Fibroblast of lung (primary cell): ENCODE measurements at regions not wholly inside any gene's neighbourhood (a gene's known extent, or its start where the extent isn't known, plus 50 kb on each side); places are given as distances from the start of the nearest gene placed in this dataset.

ENCODE experiments used
- DNase-seq, 2 donors: peaks; one replicate each; pipeline versions ENCODE4 v3.0.0 to v3.0.0-alpha.2; 2010; ENCODE audit warnings: low read depth in 2 of 2
- H2AFZ ChIP-seq: 2 replicates; pipeline ENCODE4 v1.5.1; 2012; ENCODE audit warnings: low read length, control low read depth, inconsistent platforms
- H3K27ac ChIP-seq: 2 replicates; pipeline ENCODE4 v1.5.1; 2011; ENCODE audit warnings: low read length, control low read depth; ENCODE audit not compliant: insufficient read depth
- H3K27me3 ChIP-seq: 2 replicates; pipeline ENCODE4 v1.5.1; 2011; ENCODE audit warnings: mild to moderate bottlenecking, low read length; ENCODE audit not compliant: control insufficient read depth, insufficient read depth
- H3K36me3 ChIP-seq: 2 replicates; pipeline ENCODE4 v1.5.1; 2011; ENCODE audit warnings: low read length; ENCODE audit not compliant: control insufficient read depth, insufficient read depth
- H3K4me1 ChIP-seq: 2 replicates; pipeline ENCODE4 v1.5.1; 2011; ENCODE audit warnings: low read length; ENCODE audit not compliant: control insufficient read depth, insufficient read depth; ENCODE audit errors: extremely low read depth
- H3K4me2 ChIP-seq: 2 replicates; pipeline ENCODE4 v1.5.1; 2011; ENCODE audit warnings: low read length, control low read depth; ENCODE audit not compliant: insufficient read depth; ENCODE audit errors: extremely low read depth
- H3K4me3 ChIP-seq, 4 experiments: fragments of 200-600 bp in 1 of 4; sonication (generic) in 1 of 4; replicated peaks in 1 of 4; 2 replicates each; pipeline ENCODE4 v1.5.1; 2011 to 2016; ENCODE audit warnings: low read length in 4 of 4, low read depth in 3 of 4, mild to moderate bottlenecking in 3 of 4, control low read depth in 2 of 4, inconsistent platforms in 1 of 4, mixed read lengths in 1 of 4; ENCODE audit not compliant: insufficient read depth in 1 of 4; ENCODE audit errors: control extremely low read depth in 1 of 4
- H3K79me2 ChIP-seq: 2 replicates; pipeline ENCODE4 v1.5.1; 2012; ENCODE audit warnings: mild to moderate bottlenecking, low read length, inconsistent platforms; ENCODE audit not compliant: control insufficient read depth, insufficient read depth
- H3K9ac ChIP-seq: 2 replicates; pipeline ENCODE4 v1.5.1; 2011; ENCODE audit warnings: mild to moderate bottlenecking, low read length, control low read depth; ENCODE audit not compliant: insufficient read depth
- H3K9me3 ChIP-seq: 2 replicates; pipeline ENCODE4 v1.5.1; 2012; ENCODE audit warnings: low read depth, low read length; ENCODE audit not compliant: control insufficient read depth, insufficient read depth
- H4K20me1 ChIP-seq: 2 replicates; pipeline ENCODE4 v1.5.1; 2011; ENCODE audit warnings: low read length; ENCODE audit not compliant: control insufficient read depth, insufficient read depth; ENCODE audit errors: extremely low read depth
- EZH2 ChIP-seq: IDR thresholded peaks from 2 replicates; pipeline ENCODE4 v1.5.1; 2012; ENCODE audit warnings: low read length, control low read depth, mild to moderate bottlenecking; ENCODE audit errors: missing control alignments
- TF ChIP-seq, protein P1 (sequence below), 2 donors: IDR thresholded peaks in 1 of 2; conservative IDR thresholded peaks in 1 of 2; 1 replicate in 1 of 2; 2 replicates in 1 of 2; pipeline ENCODE4 v1.5.1; 2011 to 2012; ENCODE audit warnings: low read length in 2 of 2, control low read depth in 1 of 2, inconsistent platforms in 1 of 2, low read depth in 1 of 2, mild to moderate bottlenecking in 1 of 2

DNA sequence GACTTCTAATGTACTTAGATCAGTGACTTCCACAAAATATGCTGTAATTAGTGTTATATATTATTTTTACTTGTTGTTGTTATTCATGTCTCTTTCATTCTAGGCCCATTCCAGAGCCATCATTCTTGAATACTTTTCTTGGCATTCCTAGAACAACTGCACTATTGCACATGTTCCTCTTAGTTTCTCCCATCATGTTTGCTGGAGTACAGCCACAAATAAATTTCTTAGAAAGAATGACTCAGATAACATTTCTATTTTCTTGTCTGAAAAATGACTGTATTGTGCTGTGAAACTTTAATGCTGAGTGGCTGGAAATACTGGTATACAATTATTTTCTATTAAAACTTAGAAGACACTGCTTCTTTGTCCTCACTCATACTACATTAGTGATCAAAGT lies 651.0 kb upstream of the STEAP1 start:
- no peaks in the 10 kb centered on the region for H3K4me1 ChIP-seq
- H2AFZ ChIP-seq, result no peak overlapping the region
- H3K36me3 ChIP-seq, result no peaks in the 10 kb centered on the region
- no peak overlapping the region for H3K4me2 ChIP-seq
- DNase-seq, result no peak
- H4K20me1 ChIP-seq, result no peaks in the 10 kb centered on the region
- no peaks in the 10 kb centered on the region for H3K9me3 ChIP-seq
- no peak overlapping the region for H3K27ac ChIP-seq
- TF ChIP-seq EZH2, result no peak
- TF ChIP-seq, protein P1, sequence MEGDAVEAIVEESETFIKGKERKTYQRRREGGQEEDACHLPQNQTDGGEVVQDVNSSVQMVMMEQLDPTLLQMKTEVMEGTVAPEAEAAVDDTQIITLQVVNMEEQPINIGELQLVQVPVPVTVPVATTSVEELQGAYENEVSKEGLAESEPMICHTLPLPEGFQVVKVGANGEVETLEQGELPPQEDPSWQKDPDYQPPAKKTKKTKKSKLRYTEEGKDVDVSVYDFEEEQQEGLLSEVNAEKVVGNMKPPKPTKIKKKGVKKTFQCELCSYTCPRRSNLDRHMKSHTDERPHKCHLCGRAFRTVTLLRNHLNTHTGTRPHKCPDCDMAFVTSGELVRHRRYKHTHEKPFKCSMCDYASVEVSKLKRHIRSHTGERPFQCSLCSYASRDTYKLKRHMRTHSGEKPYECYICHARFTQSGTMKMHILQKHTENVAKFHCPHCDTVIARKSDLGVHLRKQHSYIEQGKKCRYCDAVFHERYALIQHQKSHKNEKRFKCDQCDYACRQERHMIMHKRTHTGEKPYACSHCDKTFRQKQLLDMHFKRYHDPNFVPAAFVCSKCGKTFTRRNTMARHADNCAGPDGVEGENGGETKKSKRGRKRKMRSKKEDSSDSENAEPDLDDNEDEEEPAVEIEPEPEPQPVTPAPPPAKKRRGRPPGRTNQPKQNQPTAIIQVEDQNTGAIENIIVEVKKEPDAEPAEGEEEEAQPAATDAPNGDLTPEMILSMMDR (conservative IDR thresholded peaks at IDR 0.05 in 1 of 2, IDR thresholded peaks at IDR 0.05 in 1 of 2; ENCODE audit: low read depth in 1 of 2, low read length in 2 of 2), result no peak
- no peaks in the 10 kb centered on the region for H3K27me3 ChIP-seq
- H3K79me2 ChIP-seq, result no peaks in the 10 kb centered on the region
- no peak overlapping the region for H3K4me3 ChIP-seq
- no peak overlapping the region for H3K9ac ChIP-seq

DNA sequence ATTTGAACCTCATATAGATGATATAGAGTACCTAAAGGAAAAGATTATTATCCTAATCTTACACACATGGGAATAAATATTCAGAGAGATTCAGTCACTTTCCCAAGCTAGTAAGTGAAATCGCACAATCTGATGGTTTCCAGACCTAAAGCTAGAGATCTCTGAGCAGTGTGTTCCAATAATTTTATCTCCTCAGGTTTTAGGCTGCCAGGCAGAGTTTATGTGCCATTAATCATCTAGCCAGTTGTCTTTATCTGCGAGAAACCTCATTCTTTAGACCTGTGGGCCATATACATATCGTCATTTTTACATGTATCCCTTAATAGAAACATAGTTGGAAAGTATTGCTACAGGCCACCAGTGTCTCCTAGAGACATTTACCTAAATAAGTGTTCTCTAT lies 647.2 kb upstream of the STEAP1 start:
- no peak overlapping the region for H3K4me3 ChIP-seq
- no peak overlapping the region for H2AFZ ChIP-seq
- no peaks in the 10 kb centered on the region for H3K79me2 ChIP-seq
- no peak overlapping the region for H3K27ac ChIP-seq
- H3K36me3 ChIP-seq, result no peaks in the 10 kb centered on the region
- no peaks in the 10 kb centered on the region for H4K20me1 ChIP-seq
- no peak overlapping the region for H3K4me2 ChIP-seq
- no peaks in the 10 kb centered on the region for H3K9me3 ChIP-seq
- DNase-seq, result no peak
- no peak overlapping the region for H3K9ac ChIP-seq
- TF ChIP-seq, protein P1 (conservative IDR thresholded peaks at IDR 0.05 in 1 of 2, IDR thresholded peaks at IDR 0.05 in 1 of 2; ENCODE audit: low read depth in 1 of 2, low read length in 2 of 2), result no peak
- no peak for TF ChIP-seq EZH2
- no peaks in the 10 kb centered on the region for H3K4me1 ChIP-seq
- no peaks in the 10 kb centered on the region for H3K27me3 ChIP-seq

DNA sequence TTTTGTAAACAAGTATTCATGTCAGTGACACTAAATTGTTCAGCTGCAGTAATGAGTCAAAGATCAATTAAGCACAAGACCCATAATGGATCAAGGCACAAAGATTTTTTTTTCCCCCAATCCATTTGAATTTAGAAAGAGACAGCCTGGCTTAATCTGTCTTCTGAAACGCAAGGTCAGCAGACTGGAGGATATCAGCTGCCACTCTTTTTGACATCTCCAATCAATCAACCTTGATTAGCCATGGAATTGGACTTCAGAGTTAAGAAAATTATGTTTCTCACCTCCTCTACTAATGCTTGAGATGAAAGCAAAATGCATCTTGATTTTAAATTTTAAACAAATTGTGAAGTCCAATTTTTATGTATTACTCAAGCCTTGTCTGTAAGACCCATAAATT lies 642.4 kb upstream of the STEAP1 start:
- Histone ChIP-seq H3K27me3 (no peaks in the 10 kb centered on the region), H2AFZ (no peak overlapping the region), H4K20me1 (no peaks in the 10 kb centered on the region), H3K27ac (no peak overlapping the region), H3K4me2 (no peak overlapping the region), H3K9me3 (no peaks in the 10 kb centered on the region), H3K4me3 (no peak overlapping the region), H3K9ac (no peak overlapping the region), H3K36me3 (no peaks in the 10 kb centered on the region), H3K4me1 (no peaks in the 10 kb centered on the region), H3K79me2 (no peaks in the 10 kb centered on the region)
- no peak for DNase-seq
- TF ChIP-seq, protein P1 (conservative IDR thresholded peaks at IDR 0.05 in 1 of 2, IDR thresholded peaks at IDR 0.05 in 1 of 2; ENCODE audit: low read depth in 1 of 2, low read length in 2 of 2), result no peak
- TF ChIP-seq EZH2, result no peak
